GM19455 (cell line): ENCODE measurements at regions not wholly inside any gene's neighbourhood (a gene's known extent, or its start where the extent isn't known, plus 50 kb on each side); places are given as distances from the start of the nearest gene placed in this dataset.
A peak's percentile ranks its signal among the peaks of the same experiment; 100 is the strongest.
"Not testable (repeated sequence)": the region's sequence is repeated elsewhere in the genome, so short reads cannot be mapped to it uniquely, and the experiment has no call there.

ENCODE experiments used
- ATAC-seq: cut with Tn5 transposase; IDR thresholded peaks from one replicate; pipeline ENCODE4 v1.9.1; 2021; ENCODE audit not compliant: unreplicated experiment

DNA sequence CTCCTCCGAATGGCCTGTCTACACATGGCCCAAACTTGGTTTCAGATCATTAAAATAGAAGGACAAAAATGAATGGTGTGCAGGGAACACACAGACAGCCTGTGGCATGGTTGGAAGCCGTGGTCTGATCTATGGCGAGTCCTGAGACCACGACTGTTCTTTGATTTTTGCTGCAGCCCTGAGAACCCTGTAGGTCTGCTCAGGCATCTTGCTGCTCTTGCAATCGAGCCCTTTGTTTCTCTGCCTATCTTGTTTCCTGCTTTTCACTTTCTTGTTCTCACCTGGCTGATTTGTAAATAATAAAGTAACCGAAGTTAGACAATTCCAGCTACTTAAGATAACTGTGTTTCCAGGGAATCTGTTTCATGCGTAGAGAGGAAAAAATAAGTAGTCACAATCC lies 54.1 kb upstream of the NBPF9 start:
- not testable (repeated sequence) for ATAC-seq

GRCh38 chr1:149158308-149158707 lies 55.0 kb upstream of the NBPF9 start:
- not testable (repeated sequence) for ATAC-seq

- ATAC-seq: peak; percentile 55
Observed at GRCh38 chr1:149163063-149163444, 59.7 kb upstream of the NBPF9 start.

DNA sequence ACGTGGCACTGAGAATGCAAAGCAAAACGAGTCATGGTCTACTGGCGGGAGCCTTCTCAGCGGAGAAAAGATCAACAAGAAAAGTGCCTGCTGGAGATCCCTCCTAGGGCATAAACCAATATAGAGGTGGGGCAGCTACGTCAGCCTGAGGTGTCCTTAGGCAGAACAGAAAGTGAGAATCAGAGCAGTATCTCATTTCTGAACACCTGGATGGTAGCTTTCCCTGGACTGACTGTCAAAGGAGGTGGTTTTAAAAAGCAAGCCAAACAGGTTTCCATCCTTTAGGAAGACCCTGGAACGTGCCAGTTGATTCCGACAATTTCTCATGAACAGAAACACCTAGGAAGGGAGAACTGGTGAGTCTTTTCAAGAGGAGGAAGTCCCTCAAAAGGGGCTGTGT lies 71.4 kb upstream of the NBPF9 start:
- ATAC-seq: not testable (repeated sequence)

DNA sequence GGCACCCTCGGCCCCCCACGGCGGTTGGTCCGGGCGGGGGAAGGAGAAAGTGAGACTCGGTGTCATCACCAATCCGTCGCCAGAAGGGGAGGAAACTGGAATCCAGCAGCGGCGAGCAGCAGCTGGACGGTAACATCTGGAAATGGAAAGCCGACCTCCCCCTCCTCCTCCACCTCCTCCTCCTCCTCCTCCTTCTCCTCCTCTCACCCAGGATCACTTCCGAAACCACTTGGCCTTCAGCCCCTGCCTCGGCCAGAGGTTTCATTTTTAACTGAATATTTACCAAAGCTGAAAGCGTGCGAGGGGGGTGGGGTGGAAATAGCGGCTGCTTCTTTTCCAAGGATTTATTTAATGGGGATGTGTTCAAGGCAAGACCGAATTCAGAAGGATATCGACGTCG lies 72.5 kb upstream of the NBPF9 start:
- not testable (repeated sequence) for ATAC-seq

- ATAC-seq: not testable (repeated sequence)
Observed at GRCh38 chr1:149176453-149177316, 73.3 kb upstream of the NBPF9 start.

GRCh38 chr1:149190742-149191141 lies 87.4 kb upstream of the NBPF9 start:
- not testable (repeated sequence) for ATAC-seq

DNA sequence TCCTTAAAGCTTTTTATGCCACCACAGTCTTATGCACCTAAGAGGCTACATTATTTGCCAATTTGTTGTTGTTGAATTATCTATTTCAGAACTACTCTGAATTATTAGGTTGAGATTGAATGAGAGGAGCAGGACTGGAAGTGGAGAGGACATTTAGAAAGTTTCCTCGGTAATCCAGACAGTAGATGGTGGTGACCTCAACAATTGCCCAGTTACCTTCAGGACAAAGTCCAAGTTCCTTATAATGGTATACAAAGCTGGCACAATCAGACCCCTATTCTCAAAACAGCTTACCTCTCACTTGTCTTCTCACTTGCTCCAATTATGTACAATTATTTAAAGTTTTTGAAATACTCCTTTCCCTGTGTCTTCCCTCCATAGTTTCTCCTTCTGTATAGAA lies 93.3 kb upstream of the NBPF9 start:
- not testable (repeated sequence) for ATAC-seq

GRCh38 chr1:149200567-149200966 lies 97.2 kb upstream of the NBPF9 start:
- not testable (repeated sequence) for ATAC-seq

DNA sequence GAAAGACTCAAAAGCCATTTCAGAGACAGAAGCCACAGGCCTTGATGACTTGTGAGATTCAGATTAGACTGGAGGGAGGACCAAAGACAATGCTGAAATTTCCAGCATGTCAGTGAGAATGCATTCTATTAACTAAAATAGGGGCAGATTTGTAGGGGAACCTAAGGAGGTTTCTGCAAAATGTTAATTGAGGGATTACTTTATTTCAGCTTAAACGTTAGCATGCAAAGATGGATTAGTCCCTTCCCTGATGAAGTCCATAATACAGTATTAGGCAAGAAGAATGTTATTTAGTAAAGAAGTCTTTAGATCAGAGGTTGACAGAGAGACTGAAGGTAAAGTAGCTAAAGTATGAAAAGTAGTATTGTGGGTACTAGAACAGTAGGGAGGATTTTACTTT lies 98.9 kb upstream of the NBPF9 start:
- ATAC-seq: not testable (repeated sequence)

DNA sequence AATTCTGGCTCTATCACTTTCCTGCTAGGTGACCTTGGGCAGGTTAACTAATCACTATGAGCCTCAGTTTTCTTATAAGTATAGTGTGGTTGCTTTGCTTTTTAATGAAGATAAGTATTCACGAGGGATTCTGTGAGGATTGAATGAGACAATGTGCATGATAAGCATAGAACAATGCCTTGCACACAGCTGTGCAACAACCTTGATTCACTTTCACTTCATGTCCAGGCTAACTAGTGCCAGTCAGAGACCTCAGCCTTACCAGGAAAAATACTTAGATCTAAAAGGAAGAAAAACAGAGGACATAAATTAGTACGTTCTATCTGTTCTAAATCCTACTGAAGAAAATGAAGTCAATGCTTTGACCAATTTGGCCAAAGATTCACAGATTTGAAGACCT lies 101.0 kb upstream of the NBPF9 start:
- ATAC-seq: not testable (repeated sequence)

- ATAC-seq: not testable (repeated sequence)
Observed at GRCh38 chr1:149208836-149209235, 105.5 kb upstream of the NBPF9 start.

DNA sequence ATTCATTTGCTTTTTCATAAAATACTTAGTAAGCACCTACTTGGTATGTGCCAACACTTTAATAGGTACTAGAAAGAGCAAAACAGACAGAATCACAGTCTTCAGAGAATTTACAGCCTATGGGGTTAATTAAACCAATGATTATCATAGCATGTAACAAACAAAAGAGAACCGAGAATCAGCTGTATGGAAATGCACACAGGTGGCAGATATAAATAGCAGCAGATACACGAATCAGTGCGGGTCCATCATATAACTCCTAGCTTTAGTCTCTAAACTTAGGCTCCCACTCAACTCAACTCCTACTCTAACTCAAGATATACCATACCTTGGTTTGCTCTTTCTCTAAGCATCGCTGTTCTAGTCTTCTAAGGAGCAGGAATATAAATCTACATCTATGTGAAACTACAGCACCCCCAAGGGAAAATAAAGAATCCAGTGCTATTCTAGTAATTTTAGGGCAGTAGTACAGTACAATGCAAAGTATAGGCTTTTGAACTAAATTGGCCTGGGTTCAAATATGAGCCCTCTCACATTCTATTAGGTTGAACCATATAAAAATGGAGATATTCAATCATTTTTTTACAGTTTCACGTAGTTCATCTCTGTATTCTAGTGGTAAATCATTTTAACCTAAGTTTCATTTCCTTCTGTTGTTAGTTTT lies 108.5 kb upstream of the NBPF9 start:
- ATAC-seq: not testable (repeated sequence)

DNA sequence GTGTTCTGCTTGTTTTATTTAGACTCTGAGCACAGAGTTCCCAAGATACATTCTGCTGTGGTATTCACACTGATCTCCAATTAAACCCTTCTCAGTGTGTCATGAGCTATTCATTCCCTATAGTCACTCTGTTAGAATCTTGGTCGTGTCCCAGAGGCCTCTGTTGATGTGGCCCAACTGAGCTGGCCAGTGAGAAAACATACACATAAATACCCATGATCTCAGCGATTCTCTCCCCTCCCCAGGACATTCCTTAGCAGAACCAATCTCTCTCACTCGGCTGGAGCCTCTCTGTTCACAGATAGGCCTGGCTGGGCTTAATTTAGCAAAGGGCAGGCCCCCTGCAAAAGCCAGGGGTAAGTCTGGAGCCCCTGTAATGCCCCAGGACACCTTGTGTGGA lies 109.6 kb upstream of the NBPF9 start:
- ATAC-seq: not testable (repeated sequence)

DNA sequence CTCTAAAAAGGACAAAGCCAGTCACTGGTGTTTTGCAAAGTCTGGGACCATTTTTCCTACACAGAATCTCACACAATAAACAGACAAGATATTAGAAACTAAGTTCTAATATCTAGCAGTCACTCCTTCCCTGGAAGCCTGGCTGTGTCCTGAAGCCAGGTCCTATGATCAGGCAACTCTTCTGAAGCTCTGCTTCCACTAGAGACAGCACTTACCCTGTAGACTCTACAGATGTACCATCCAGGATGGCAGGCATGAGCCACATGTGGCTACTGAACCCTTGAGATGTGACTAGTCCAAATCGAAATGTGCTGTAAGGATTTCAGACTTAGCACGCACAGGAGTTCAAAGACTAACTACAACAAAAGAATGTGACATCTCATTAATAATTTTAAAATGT lies 110.3 kb upstream of the NBPF9 start:
- ATAC-seq: not testable (repeated sequence)

- not testable (repeated sequence) for ATAC-seq
Observed at GRCh38 chr1:149218080-149218988, 115.0 kb upstream of the NBPF9 start.

GRCh38 chr1:149219539-149219938 lies 116.2 kb upstream of the NBPF9 start:
- not testable (repeated sequence) for ATAC-seq

- ATAC-seq: not testable (repeated sequence)
Observed at GRCh38 chr1:149220463-149221074, 117.2 kb upstream of the NBPF9 start.

DNA sequence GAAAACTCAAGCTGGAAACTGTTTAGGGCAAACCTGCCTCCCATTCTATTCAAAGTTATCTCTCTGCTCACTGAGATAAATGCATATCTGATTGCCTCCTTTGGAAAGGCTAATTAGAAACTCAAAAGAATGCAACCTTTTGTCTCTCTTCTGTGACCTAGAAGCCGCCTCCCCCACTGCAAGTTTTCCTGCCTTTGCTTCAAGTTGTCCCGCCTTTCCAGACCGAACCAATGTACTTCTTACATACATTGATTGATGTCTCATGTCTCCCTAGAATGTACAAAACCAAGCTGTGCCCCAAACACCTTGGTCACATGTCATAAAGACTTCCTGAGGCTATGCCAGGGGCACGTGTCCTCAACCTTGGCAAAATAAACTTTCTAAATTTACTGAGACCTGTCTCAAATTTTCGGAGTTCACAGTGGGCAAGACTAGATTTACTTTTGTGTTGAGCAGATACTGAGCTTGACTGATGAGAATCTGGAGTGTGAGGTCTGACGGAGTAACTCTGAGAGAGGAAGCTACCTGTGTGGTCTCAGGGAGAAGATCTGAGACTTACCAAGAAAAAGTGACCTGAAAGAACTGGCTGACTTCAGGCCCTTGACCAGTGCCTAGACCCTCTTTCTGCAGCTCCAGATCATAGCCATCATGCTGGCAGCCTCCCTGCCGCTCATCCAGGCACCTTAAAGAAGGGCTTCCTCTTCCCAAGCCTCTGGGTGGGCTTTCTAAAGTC lies 124.7 kb upstream of the NBPF9 start:
- ATAC-seq: not testable (repeated sequence)
